Activated effector memory CD4-positive, alpha-beta T cell treated with Interleukin-2 at 50 U/mL for 16 hours (primary cell): ENCODE measurements at regions not wholly inside any gene's neighbourhood (a gene's known extent, or its start where the extent isn't known, plus 50 kb on each side); places are given as distances from the start of the nearest gene placed in this dataset.
"Not testable (repeated sequence)": the region's sequence is repeated elsewhere in the genome, so short reads cannot be mapped to it uniquely, and the experiment has no call there.

Experiments
- DNase-seq: peaks from one replicate; pipeline ENCODE4 v3.0.0-alpha.2; 2020

- no peak for DNase-seq
Observed at GRCh38 chrX:35625714-35626113, 172.4 kb upstream of the MAGEB16 start.

GRCh38 chrX:35626124-35626523 lies 172.0 kb upstream of the MAGEB16 start:
- no peak for DNase-seq

GRCh38 chrX:35635971-35636370 lies 162.2 kb upstream of the MAGEB16 start:
- not testable (repeated sequence) for DNase-seq

GRCh38 chrX:35664833-35665232 lies 133.3 kb upstream of the MAGEB16 start:
- no peak for DNase-seq

- no peak for DNase-seq
Observed at GRCh38 chrX:35665311-35665710, 132.8 kb upstream of the MAGEB16 start.

GRCh38 chrX:35670889-35671288 lies 127.3 kb upstream of the MAGEB16 start:
- no peak for DNase-seq

- DNase-seq, result no peak
Observed at GRCh38 chrX:35675151-35675550, 123.0 kb upstream of the MAGEB16 start.

GRCh38 chrX:35680940-35681346 lies 117.2 kb upstream of the MAGEB16 start:
- DNase-seq, result no peak

GRCh38 chrX:35682476-35682875 lies 115.7 kb upstream of the MAGEB16 start:
- DNase-seq, result no peak

- no peak for DNase-seq
Observed at GRCh38 chrX:35696760-35697234, 101.3 kb upstream of the MAGEB16 start.

- DNase-seq, result no peak
Observed at GRCh38 chrX:35699642-35700041, 98.5 kb upstream of the MAGEB16 start.

- DNase-seq, result no peak
Observed at GRCh38 chrX:35700121-35700520, 98.0 kb upstream of the MAGEB16 start.

- DNase-seq, result no peak
Observed at GRCh38 chrX:35711281-35711680, 86.9 kb upstream of the MAGEB16 start.

- no peak for DNase-seq
Observed at GRCh38 chrX:35722128-35722527, 76.0 kb upstream of the MAGEB16 start.

GRCh38 chrX:35726176-35726575 lies 72.0 kb upstream of the MAGEB16 start:
- DNase-seq, result no peak

- DNase-seq, result no peak
Observed at GRCh38 chrX:35728481-35728880, 69.7 kb upstream of the MAGEB16 start.

GRCh38 chrX:35733879-35734278 lies 64.3 kb upstream of the MAGEB16 start:
- no peak for DNase-seq

- no peak for DNase-seq
Observed at GRCh38 chrX:35741142-35741541, 57.0 kb upstream of the MAGEB16 start.

GRCh38 chrX:35743331-35743730 lies 54.8 kb upstream of the MAGEB16 start:
- no peak for DNase-seq
